ENCODE measurements at regions not wholly inside any gene's neighbourhood (a gene's known extent, or its start where the extent isn't known, plus 50 kb on each side); places are given as distances from the start of the nearest gene placed in this dataset.

DNA sequence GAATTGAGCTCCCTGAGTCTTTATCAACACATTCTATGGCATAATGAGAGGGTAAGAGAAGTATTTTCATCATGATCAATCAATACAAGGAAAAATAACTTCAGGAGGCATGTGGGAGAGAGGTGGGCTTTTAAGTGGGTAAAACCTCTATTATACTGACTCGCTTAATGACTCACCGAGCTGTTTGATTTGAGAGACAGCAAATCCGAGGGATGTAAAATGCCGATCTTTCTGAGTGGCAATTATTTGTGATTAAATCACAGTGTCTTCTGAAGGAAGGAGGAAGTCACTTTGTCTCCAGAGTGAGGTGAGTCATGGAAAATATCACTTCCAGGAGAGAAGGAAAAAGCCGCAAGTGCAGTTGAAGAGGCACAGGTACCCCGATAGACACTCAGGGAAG, 320.4 kb downstream of the DRD1 start:
- Histone ChIP-seq H3K4me1 (ENCODE audit: control insufficient read depth, insufficient read depth, low read length) (no peaks in the 10 kb centered on the region), H3K27me3 (ENCODE audit: control insufficient read depth, insufficient read depth, low read length, poor library complexity, severe bottlenecking) (no peaks in the 10 kb centered on the region), H3K36me3 (ENCODE audit: control insufficient read depth, insufficient read depth, low read length) (no peaks in the 10 kb centered on the region), H3K9me3 (ENCODE audit: control insufficient read depth, low read length) (peaks cover 10% of the 10 kb centered on the region), H3K4me3 (ENCODE audit: low read length) (no peak overlapping the region), H3K9ac (ENCODE audit: extremely low read depth, low read length, poor library complexity, severe bottlenecking) (no peak overlapping the region), H3K27ac (ENCODE audit: low read depth, low read length) (no peak overlapping the region)
- Mint-ChIP-seq H3K4me1 (peaks cover 4% of the 10 kb centered on the region), H3K27ac (no peak overlapping the region), H3K36me3 (ENCODE audit: low read depth) (peaks cover 6% of the 10 kb centered on the region), H3K9me3 (peaks cover 6% of the 10 kb centered on the region), H3K27me3 (ENCODE audit: insufficient read depth) (no peaks in the 10 kb centered on the region), H3K4me3 (no peak overlapping the region)
- no peak for DNase-seq
- WGBS, 2 experiments (ENCODE audit: insufficient coverage in 1 of 2, insufficient read length in 1 of 2), result 95 to 98% methylated on average over 6 of the region's 6 CpGs
- no peak for TF ChIP-seq CTCF (conservative IDR thresholded peaks at IDR 0.05)

DNA sequence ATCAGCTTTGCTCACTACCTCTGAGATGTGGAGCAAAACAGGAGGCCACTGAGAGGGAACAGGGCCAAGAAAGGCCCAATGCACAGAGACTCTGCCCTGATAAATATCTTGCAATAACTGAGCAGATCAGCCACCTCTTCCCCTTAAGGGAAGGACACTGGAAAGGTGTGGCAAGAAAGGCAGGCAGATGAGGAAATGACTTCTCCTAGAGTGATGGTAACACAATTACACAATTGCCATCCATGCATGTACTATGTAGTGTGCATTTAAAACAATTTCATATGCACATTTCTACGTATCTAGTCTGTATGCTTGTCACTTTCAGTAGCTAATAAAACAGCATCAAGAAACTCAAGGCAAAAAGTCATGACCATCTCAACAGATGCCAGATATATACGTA, 322.5 kb downstream of the DRD1 start:
- Histone ChIP-seq H3K4me1 (ENCODE audit: control insufficient read depth, insufficient read depth, low read length) (no peaks in the 10 kb centered on the region), H3K36me3 (ENCODE audit: control insufficient read depth, insufficient read depth, low read length) (no peaks in the 10 kb centered on the region), H3K4me3 (ENCODE audit: low read length) (no peak overlapping the region), H3K9ac (ENCODE audit: extremely low read depth, low read length, poor library complexity, severe bottlenecking) (no peak overlapping the region), H3K9me3 (ENCODE audit: control insufficient read depth, low read length) (peaks cover 5% of the 10 kb centered on the region), H3K27ac (ENCODE audit: low read depth, low read length) (no peak overlapping the region), H3K27me3 (ENCODE audit: control insufficient read depth, insufficient read depth, low read length, poor library complexity, severe bottlenecking) (no peaks in the 10 kb centered on the region)
- no peak overlapping the region for H3K4me3 Mint-ChIP-seq
- WGBS, 2 experiments (ENCODE audit: insufficient coverage in 1 of 2, insufficient read length in 1 of 2), result 76 to 100% methylated on average over 1 to 2 of the region's 2 CpGs
- DNase-seq, result no peak
- H3K4me1 Mint-ChIP-seq, result peaks cover 7% of the 10 kb centered on the region
- H3K27me3 Mint-ChIP-seq (ENCODE audit: insufficient read depth), result peaks cover 4% of the 10 kb centered on the region
- H3K27ac Mint-ChIP-seq, result no peak overlapping the region
- H3K9me3 Mint-ChIP-seq, result peaks cover 6% of the 10 kb centered on the region
- H3K36me3 Mint-ChIP-seq (ENCODE audit: low read depth), result peaks cover 6% of the 10 kb centered on the region
- no peak for TF ChIP-seq CTCF (conservative IDR thresholded peaks at IDR 0.05)

GRCh38 chr5:175120412-175120811, 323.6 kb downstream of the DRD1 start:
- Histone ChIP-seq H3K9me3 (ENCODE audit: control insufficient read depth, low read length) (peaks cover 5% of the 10 kb centered on the region), H3K27me3 (ENCODE audit: control insufficient read depth, insufficient read depth, low read length, poor library complexity, severe bottlenecking) (no peaks in the 10 kb centered on the region), H3K36me3 (ENCODE audit: control insufficient read depth, insufficient read depth, low read length) (no peaks in the 10 kb centered on the region), H3K4me3 (ENCODE audit: low read length) (no peak overlapping the region), H3K27ac (ENCODE audit: low read depth, low read length) (no peak overlapping the region), H3K4me1 (ENCODE audit: control insufficient read depth, insufficient read depth, low read length) (no peaks in the 10 kb centered on the region), H3K9ac (ENCODE audit: extremely low read depth, low read length, poor library complexity, severe bottlenecking) (no peak overlapping the region)
- H3K27ac Mint-ChIP-seq, result no peak overlapping the region
- H3K4me3 Mint-ChIP-seq, result no peak overlapping the region
- peaks cover 11% of the 10 kb centered on the region for H3K4me1 Mint-ChIP-seq
- peak; percentile 58 for DNase-seq
- peaks cover 6% of the 10 kb centered on the region for H3K9me3 Mint-ChIP-seq
- peaks cover 5% of the 10 kb centered on the region for H3K27me3 Mint-ChIP-seq (ENCODE audit: insufficient read depth)
- no peak for TF ChIP-seq CTCF (conservative IDR thresholded peaks at IDR 0.05)
- 59 to 85% methylated on average over 4 to 7 of the region's 7 CpGs for WGBS, 2 experiments (ENCODE audit: insufficient coverage in 1 of 2, insufficient read length in 1 of 2)
- peaks cover 6% of the 10 kb centered on the region for H3K36me3 Mint-ChIP-seq (ENCODE audit: low read depth)

All from endodermal cell (in vitro differentiated cells).